ENCODE measurements at regions not wholly inside any gene's neighbourhood (a gene's known extent, or its start where the extent isn't known, plus 50 kb on each side); places are given as distances from the start of the nearest gene placed in this dataset.

DNA sequence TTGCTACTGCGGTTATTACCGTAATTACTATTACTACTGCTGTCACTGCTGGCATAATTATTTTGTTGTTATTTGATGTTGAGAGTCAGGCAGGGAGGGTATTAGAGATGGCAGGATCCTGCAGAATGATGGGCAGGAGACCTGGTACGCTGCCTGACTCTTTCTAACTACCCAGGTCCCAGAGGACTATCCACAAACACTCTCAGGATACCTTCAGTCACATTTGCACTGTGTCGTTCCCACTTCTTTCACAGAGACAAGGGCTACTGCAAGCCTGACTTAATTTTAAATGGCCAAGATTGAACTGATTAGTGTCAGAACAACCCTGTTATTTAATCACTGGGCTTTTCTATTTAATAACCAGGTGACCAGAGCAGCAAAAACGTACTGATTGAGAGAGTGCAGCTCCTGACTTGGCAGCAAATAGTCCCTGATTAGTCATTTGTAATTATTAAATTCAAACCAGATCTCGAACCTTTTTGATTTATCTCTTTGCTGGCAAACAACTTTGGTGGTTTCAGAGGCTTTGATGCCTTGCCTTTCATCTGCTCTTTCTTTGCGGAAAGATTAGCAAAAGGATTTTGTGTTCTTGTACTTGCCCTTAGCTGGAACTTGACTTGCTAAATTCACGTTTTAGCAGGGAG lies 88.8 kb upstream of the ARHGEF3 start:
- peak; percentile 47 for DNase-seq

GRCh38 chr3:56889131-56889530 lies 87.4 kb upstream of the ARHGEF3 start:
- DNase-seq = no peak

GRCh38 chr3:56887402-56888025 lies 85.8 kb upstream of the ARHGEF3 start:
- DNase-seq = peak; percentile 64

DNA sequence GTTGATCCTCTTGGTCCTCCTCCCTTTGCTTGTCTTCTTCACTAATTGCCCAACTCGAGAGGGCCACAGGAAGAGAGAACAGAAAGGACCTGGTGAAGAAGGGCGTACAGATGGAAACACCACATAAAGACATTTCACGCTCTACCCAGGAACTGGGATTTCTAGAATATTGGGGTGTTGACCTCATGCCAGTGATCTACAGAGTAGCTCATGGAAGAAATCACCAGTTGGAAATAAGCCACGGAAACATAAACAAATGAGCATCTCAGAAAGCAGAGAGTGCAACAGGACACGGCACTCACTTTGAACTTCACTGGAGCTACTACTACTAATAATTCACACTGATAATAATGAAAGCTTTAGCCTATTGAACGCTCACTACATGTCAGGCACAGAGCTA lies 84.6 kb upstream of the ARHGEF3 start:
- DNase-seq = no peak

DNA sequence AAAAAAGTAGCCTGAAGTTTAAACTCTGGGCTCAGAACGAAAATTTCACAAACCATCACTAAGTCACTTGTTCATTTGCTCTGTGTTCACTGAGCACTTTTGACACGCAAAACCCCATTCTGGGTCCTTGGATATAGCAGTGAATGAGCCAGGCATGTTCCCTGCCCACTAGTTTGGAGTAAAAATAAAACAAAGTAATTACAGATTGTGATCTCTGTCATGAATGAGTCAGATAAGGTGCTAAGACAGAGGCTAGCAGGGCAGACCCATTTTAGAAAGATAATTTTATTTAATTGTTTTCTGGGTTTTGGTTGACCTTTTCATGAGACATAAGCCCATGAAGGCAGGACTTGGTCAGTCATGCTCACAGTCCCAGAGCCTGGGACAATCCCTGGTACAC lies 84.1 kb upstream of the ARHGEF3 start:
- DNase-seq = no peak

GRCh38 chr3:56885453-56885852 lies 83.7 kb upstream of the ARHGEF3 start:
- no peak for DNase-seq

DNA sequence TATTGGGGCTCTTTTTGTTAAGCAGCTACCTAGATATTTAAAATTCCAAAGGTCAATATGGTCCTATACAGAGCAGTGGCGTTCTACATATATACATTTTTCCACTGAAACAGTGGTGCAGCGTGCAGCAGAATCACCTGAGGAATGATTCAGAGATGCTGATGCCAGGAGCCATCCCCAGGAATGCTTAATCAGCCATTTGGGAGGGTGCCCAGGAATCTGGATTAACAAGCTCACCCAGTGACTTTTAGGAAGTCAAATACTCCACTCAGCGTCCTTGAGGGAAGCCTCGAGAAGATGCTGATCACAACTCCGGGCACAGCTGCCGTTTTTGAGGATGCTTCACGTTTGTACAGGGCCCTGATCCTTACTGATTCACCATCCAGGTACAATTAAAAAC lies 82.6 kb upstream of the ARHGEF3 start:
- no peak for DNase-seq

DNA sequence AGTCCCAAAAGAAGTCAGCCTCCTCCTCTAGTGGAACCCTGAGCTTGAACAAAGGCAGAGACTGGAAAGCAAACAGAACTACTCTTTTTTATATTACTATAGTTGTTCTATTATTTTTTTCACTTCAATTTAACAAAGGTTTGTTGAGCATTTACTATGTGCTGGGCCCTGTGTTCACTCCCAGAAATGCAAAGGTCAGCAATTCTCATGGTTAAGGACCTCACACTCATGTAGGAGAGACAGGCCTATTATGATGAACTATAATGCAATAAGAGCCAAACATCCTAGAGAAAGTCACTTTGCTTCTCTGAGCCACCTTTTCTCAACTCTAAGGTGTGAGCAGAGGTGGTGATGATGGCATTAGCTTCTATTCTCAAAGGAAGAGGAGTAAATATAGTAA lies 82.1 kb upstream of the ARHGEF3 start:
- no peak for DNase-seq

GRCh38 chr3:56882896-56883295 lies 81.1 kb upstream of the ARHGEF3 start:
- no peak for DNase-seq

DNA sequence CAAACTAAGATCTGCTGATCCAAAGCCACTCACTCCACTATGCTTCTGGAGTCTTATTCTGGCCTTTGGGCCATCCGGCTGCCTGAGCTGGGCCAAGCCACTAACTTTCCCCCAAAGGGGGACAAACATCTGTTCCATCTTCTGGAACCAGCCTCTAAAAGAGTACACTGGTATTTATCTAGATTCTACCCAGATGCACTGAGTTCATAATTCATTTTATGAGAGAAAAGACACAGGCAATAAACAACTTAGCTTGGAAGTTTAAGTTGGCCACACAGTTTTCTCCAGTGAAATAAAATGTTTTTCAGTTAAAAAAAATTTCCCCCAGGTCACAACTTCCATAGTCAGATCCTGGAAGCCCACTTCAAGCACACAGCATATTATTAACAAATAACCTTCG lies 80.1 kb upstream of the ARHGEF3 start:
- no peak for DNase-seq

DNA sequence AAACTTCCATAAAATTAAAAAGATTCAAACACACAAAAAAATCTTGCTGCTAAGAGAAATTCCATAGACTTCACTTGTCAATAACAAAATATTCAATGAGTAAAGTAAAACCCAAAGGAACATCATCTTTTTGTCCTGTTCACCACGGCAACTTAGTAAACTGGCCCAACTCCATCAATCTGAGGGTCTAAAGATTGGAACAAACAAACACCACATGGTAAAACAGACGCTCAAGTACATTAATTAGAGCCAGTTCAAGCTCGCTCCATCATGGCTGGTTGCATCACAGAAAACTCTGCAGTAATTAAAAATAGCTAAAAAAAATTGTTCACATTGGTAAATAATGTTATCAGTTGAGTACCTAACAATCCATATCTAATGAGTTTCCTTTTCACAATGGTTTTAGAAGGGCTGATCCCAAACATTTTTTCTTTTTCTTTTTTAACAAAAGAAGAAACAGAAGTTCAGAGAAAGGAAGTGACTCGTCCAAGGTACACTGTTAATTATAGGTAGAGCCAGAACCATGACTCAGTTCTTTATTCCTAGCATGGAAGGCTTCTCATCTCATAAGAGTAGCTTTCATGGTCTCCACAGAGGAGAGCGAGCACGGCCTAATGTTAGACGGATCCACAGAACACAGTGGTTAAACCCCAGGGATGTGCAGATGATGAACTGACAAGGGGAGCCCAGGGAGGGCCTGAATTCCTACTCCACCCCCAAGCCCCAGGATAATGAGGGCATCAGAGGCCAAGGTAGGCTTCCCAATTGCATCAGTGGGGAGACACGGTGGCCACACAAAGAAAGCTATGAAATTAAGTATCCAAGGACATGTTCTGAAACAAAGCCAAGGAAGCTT lies 79.2 kb upstream of the ARHGEF3 start:
- no peak for DNase-seq

- no peak for DNase-seq
Measured at GRCh38 chr3:56879436-56880215, 77.9 kb upstream of the ARHGEF3 start.

DNA sequence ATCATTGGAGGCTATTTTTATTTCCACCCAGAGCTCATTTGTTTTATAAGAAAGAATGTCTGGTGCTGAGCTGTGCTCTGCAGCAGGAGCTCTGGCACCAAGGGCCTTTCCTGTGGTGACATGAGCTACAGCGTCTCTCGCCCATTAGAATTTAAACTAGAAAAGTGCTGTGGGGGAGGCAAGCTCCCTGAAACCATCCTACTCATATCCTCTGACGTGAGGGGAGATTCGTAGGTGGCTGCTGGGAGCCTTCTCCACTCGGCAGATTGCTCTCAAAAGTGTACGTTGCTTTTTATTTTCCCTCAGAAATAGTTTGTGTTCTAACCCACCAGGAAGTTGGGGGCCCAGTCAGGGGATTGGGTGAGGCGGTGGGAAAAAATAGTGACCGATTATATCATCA lies 76.3 kb upstream of the ARHGEF3 start:
- peak; percentile 56 for DNase-seq

- DNase-seq = no peak
Measured at GRCh38 chr3:56876916-56877315, 75.2 kb upstream of the ARHGEF3 start.

DNA sequence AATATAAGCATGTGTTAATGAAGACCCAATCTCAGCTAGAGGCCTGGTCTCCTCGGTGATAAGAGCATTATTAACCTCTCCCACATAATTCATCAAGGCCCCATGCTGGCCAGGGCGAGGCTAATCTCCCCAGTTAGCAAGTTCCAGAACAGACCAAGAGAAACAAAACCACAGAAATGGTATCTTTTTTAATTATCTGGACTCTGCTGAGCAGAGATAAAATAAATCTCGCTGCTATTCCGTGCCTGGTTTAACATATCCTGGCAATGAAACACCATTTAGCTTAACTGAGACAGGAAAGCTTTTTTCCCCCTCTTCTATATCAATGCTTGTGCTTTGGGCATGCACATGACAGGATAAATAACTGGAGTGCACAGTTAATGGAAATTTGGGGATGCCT lies 72.5 kb upstream of the ARHGEF3 start:
- no peak for DNase-seq

DNA sequence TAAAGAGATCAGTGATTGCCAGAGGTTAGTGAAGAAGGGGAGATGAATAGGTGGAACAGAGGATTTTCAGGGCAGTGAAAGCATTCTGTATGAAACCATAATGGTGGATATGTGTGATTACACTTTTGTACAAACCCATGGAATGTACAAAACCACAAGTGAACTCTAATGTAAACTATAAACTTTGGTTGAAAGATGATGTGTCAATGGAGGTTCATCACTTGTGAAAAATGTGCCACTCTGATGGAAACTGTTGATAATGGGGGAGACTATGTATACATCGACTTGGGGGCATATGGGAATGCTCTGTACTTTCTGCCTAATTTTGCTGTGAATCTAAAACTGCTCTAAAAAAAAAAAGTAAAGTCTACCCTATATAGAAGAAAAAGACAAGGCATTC lies 68.7 kb upstream of the ARHGEF3 start:
- DNase-seq = no peak

DNA sequence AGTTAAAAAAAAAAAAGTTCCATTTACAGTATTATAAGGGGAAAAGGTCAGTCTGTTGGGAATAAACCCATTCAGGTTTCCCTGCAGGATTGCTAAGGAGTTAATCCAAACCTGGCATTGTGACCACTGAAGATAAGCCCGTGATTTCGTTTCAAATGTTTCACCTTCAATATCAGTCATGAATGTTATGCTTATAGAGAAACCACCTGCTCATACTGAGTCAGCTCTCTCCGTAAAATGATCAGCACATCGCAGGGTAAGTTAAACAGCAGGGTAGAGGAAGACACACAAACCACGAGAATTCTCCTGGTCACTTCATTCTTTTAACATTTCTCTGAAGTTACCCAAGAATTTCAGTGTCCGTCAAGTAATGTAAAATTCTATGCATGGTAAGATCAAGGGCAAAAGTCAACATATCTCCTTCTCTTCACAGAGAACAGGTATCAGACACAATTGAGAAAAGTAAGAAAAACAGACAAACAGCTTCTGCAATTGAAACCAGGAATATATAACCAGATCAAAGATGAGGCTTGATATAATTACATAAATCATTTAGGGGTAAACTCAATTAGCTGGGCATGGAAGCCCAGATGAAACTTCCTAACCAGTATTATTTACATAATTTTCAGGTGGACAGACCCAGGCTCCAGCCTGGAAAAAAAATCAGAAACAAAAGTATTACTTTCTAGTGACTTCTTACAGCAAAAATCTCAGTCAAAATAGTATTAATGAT lies 67.6 kb upstream of the ARHGEF3 start:
- DNase-seq = no peak

- DNase-seq = no peak
Measured at GRCh38 chr3:56868706-56869105, 67.0 kb upstream of the ARHGEF3 start.

DNA sequence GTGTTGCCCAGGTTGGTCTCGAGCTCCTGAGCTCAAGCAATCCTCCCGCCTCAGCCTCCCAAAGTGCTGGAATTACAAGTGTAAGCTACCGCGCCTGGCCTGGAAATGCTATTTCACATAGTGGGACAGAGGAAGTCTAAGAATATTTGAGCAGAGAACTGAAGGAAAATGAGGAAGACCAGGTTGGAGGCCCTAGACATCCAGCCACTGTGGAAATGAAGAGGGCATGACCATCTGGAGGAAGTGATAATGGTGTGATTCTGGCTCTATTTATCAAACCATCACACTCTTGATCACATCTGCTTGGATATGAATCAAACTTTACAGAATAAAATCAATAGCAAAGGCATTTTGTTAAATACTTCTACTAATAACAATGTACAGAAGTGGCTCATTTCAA lies 65.9 kb upstream of the ARHGEF3 start:
- DNase-seq = no peak

DNA sequence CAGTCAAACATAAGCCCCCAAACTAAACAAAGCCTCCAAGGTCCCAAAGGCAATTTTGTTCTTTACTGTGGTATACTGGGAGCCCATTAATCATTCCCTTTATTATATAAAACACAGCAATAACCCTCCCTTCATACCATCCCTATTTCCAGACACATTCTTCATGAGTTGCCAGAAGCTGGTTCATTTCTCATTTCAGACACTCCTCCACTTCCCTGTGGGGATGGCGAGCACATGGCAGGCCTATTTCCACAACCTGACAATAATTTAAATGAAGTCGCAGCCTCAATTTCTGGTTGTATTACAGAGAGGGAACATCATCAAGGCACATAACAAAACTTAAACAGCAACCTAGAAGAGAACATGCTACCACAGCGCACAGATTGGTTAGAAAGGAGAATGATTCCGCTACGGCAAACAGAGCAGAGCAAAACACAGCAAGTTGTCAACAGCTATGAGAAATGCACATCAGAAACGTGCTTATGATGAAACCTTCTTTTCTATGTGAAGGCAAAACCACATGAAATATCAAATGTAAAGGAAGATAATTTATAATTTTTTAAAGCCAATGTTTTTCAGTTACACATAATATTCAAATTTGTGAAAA lies 63.3 kb upstream of the ARHGEF3 start:
- no peak for DNase-seq

DNA sequence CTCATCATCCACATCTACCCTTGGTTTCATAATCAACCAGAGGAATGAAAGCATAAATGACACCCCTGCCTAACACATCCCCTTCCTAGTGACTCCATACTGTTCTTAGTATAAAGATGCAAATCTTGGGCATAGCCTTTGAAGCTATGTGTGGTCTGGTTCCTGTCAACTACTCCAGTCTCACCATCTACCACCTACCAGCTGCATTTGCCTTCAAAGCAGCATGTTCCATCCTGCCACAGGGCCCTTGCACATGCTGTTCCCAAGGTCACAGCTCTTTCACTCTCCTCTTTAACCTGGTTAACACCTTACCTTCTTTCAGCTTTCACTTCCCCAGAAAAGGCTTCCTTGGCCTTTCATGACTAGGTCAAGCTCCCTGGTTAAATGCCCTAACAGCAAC lies 62.3 kb upstream of the ARHGEF3 start:
- DNase-seq = no peak

Measured in CD4-positive, alpha-beta T cell treated with Interleukin-17A for 4 hours (primary cell).